HG03060 (cell line): ENCODE measurements at regions not wholly inside any gene's neighbourhood (a gene's known extent, or its start where the extent isn't known, plus 50 kb on each side); places are given as distances from the start of the nearest gene placed in this dataset.
"Not testable (repeated sequence)": the region's sequence is repeated elsewhere in the genome, so short reads cannot be mapped to it uniquely, and the experiment has no call there.

Source experiments
- ATAC-seq: cut with Tn5 transposase; IDR thresholded peaks from one replicate; pipeline ENCODE4 v1.9.1; 2021; ENCODE audit warnings: low read depth, moderate number of reproducible peaks; ENCODE audit not compliant: unreplicated experiment

DNA sequence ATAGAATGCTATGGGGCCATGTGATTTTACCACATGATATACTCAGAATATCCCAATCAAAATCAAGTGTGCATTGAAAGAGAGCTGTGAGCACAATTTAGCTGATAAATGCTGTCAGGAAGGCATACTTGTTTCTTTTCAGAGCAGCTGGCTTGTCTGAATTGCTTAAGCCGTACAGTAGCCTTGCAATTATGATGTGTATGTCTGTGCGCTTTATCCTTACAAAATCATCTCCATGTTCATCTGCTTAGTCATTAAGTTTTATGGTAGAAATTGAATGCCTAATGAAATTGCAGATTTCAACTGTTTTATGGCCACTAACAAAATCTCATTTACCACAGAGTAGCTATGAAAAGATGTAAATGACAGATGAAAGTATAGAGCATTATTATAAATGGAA, 346.0 kb upstream of the DLGAP1 start:
- no peak for ATAC-seq

DNA sequence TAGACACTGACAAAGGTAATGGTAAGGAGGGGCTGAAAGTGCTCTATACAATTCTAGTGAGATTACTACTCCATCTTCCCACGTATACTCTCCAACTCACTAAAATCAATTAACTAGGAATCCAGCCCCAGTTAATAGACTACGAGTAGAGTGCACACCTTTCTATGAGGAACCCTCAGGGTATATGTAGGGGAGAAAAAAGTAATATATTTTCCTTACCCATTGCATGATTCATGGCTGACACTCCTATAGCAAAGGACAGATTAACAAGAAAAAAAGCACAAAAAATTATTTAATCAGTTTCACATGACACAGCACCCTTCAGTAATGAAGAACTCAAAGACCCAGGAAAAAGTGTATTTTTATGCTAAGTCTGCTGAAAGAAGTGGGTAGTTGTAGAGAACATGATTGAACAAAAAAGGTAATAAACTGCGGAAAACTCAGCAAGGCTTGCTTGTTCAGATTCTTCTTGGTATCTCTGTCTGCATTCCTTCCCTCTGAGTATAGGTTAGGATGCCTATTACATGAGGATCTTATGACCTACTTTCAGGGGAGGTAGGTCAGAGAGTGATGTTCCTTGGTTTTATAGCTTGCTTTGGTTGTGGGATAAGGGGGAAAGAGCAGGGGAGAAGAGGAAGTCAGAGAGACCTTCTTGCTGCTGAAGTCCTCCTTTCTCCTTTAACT, 342.0 kb upstream of the DLGAP1 start:
- ATAC-seq: no peak

DNA sequence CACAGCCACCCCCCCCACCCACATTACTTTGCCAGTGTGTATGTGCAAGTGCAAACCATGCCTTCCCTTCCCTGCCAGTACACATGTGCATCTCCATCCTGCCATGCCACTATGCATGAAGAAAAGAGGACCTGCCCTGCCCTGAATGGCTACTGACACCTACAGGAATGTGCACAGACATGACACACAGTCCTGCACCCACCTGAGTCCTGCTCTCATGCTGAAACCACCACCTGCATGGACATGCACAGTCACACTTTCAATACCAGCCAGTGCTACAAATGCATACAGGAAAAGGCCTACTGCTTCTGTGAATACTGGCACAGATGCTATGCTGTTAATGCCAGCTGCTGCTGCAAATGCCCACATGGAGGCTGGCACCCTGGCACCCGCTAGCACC, 334.4 kb upstream of the DLGAP1 start:
- no peak for ATAC-seq

DNA sequence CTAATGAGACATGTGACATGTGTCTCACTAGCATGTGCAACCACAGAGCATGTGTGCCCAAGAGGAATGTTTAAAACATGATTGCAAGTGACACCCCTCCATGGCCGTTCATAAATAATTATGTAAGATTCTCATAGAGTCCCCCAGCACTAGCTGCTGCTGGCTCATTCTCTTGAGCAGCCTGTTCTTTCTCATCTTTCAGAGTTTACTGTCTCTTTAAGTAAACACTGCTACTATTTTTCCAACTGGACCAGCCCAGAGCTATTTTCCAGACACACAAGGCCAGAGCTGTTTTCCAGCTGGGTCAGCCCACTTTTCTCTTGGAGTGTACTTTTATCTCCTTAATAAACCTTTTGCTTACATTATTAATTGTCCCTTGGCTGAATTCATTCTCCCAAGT, 326.8 kb upstream of the DLGAP1 start:
- ATAC-seq: no peak

DNA sequence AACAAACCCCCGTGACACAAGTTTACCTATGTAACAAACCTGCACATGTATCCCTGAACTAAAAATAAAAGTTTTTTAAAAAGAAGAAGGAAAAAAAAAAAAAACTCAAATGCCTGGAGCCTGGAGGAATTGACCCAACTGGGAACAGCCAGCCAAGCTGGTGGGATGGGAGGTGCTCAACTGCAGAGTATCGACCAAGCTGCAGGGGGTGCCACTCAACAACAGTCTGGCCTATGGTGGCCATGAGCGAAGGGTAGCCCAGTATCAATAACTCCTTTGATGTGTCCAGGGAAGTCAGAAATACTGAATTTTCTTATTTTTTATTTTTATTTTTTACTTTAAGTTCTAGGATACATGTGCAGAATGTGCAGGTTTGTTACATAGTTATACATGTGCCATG, 310.3 kb upstream of the DLGAP1 start:
- ATAC-seq: no peak

DNA sequence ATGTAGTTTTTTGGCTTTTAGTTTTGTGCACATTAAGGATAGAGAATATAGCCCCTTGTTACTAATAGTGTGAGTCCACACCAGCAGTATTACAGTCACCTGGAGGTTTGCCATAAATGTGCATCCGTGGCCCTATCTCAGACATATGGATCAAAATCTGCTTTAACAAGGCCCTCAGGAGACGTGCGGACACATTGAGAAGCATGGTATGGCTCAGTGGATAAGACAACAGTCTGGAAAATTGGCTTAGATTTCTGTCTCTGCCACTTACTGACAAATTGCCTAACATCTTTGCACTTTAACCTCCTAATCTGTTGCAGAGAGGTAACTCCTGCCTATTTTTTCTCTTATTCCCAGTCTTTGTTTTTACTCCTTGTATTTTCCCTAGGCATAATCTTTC, 307.2 kb upstream of the DLGAP1 start:
- no peak for ATAC-seq

DNA sequence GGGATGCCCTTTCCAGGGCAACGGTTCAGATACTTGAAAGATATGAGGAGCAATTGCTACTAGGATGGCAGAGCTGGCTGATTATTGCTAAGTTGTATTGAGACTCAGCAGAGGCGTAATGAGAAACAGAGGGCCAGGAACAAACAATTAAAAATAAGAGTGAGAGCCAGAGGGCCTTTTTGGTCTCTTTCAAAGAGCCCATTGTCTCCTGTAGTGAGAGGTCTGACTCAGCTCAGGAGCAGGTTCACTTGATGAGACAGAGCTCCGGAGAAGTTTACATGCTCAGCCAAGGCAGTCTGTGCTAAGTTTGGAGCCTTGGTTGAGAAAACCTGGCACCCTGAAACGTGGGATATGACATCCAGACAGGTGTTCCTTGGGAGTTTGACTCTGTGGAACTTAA, 303.9 kb upstream of the DLGAP1 start:
- ATAC-seq: no peak

DNA sequence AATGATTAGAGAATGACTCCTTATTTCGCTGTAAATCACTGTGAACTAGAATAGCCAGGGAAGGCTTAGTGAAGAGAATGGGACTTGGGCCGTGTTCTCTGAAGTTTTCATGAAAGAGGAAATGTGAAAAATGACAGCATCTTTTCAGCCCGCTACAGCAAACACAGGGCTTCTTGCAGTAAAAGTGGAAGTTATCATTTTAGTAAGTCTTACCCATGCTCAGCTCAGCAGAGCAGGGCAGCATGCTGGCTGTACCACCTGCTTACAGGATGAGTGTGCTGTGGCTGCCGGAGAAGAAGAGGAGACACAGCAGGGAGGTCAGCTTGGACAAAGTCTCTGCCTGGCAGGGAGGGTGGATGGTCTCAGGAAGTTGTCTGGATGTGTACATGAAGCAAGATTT, 300.7 kb upstream of the DLGAP1 start:
- ATAC-seq: no peak

DNA sequence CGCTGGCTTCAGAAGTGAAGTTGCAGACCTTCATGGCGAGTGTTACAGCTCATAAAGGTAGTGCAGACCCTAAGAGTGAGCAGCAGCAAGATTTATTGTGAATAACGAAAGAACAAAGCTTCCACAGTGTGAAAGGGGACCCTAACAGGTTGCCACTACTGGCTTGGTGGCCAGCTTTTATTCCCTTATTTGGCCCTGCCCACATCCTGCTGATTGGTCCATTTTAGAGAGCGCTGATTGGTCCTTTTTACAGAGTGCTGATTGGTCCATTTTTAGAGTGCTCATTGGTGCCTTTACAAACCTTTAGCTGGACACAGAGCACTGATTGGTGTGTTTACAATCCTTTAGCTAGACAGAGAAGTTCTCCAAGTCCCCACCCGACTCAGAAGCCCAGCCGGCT, 298.0 kb upstream of the DLGAP1 start:
- ATAC-seq: not testable (repeated sequence)

DNA sequence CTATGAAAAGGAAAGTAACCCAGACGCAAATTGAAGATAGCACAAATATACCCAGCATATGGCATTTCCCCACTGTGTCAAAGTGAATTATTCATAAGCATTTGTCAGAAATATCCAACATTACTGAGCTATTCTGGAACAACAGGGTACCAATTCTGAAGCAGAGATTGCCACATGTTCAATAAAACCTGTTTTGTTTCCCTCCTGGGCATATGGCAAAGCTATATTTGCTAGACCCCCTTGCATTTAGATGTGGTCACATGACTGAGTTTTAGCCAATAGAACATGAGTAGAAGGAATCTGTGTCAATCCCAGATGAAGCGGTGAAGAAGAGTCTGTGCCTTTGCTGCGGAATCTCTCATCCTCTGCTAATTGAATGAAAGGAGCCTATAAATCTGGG, 296.4 kb upstream of the DLGAP1 start:
- ATAC-seq: no peak

DNA sequence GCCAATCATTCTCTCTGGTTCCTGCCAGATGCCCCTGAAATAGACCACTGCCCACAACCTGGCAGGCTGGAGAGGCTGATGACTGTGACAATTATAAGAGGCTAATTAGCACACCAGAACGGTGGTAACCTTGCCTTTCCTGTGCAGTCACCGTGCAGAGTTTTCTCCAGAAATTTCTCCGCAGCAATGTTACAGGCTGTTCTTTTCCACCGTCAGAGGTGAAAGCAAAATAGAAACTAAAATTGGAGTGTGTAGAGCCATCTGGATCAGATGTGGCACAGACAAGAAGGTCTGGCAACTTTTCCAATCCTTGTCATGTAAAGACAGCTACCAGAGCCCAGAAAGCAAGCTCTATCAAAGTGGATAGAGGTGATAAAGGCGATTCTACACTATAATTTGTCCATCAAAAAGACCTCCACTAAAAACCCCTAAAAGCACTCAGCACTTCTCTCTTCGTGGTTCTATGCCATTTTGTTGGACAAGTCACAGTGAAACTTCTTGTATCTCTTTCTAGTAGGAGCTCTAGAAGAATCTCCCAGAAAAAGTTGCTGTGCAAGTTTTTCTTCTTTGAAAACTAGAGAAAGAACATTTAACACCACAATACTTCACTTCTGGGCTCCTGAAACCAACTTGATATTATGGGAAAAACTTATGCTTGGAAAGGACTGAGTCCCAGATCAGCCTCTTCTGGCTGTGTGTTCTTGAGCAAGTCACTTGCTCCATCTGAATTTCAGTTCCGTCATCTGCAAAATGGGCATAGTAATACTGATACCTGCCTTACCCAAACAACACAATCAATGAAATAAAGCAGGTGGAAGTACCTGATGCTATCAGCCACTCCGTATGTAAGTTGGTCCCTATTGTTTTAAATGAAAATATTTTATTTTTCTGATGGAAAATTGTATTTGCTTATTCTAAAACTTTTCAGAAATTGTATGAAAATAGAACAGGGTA, 295.6 kb upstream of the DLGAP1 start:
- no peak for ATAC-seq

DNA sequence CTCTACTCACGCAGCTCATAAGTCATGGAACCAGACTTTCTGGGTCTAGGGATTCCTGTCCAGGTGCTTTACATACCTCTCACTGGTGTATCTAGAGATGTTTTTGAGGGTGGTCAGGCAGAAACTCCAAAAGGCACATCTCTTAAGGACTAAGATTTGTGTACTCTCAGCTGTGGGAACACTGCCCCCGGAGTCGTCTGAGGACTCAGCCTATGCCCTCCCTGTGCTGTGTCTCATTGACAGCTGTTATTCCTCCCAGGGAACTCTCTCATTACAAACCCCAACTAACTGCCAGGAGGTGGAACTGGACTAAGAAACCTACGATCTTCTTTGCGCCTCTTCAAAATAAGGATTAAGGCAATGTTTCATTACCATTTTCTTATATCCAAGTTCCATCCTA, 293.9 kb upstream of the DLGAP1 start:
- ATAC-seq: no peak

DNA sequence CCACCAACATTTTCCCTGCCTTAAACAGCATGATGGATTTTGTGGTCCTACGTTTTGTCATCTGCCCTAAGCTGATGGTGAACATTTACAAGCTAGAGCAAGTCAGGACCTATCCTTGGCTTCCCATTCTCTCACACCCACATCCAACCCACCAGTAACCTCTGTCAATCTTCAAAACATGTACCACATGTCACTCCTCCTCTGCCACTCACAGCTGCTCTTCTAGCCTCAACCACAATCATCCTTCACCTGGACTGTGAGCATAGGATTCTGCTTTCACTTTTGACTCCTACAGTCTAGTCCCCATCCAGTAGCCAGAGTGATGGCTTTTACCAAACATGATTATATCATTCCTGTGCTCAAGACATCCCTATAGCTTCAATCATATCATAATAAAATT, 279.8 kb upstream of the DLGAP1 start:
- no peak for ATAC-seq

DNA sequence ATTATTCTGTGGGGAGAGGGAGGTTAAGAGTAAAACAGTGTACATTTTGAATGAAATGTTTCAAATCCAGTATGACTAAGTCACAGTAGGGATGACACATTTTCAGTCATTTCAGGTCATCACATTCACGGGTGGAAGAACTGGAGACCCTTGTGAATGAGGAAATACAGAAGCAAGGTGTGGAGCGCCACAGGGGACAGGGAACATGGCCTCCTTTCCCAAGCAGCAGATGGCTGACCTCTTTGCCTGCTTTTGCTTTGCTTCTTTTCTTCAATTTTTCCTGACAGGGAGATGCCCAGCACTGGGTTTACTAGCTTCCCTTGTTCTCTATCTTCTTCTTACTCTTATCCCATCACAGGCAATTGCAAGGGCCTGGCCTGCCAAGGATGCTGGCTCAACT, 278.9 kb upstream of the DLGAP1 start:
- ATAC-seq: no peak

DNA sequence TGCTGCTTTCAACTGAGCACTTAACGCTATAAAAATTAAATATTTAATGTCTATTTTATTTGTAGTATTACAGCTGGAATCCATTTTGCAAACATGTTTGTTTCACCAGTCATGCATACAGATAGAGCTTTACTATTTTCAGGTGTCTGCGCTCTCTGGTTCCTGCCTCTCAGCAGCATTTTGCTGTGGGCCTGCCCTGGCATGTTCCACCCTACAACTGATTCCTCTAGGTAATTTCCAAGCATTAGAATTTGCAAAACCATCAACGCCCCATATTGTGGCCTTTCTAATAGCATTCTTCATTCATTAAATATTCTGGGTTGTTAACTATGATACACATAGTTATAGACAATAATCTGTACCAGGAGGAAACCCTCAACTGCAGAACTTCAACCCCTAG, 266.4 kb upstream of the DLGAP1 start:
- ATAC-seq: no peak

DNA sequence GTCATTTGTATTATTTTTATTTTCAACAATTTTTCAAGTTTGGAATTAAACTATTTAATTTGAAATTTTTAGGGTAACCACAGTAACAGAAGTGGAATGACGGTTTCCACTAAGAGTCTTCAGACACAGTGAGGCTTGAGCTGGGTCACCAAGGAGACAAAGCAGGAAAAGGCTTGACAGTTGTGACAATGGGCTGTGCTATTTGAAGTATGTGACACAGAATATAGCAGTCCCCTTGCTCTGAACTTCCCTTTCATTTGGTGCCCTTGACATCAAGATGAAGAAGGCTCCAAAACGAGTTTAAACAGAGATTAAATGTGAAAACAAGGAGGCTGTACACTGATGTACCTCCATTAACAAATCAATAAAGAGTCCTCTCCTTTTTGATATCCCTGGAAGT, 265.4 kb upstream of the DLGAP1 start:
- ATAC-seq: no peak

DNA sequence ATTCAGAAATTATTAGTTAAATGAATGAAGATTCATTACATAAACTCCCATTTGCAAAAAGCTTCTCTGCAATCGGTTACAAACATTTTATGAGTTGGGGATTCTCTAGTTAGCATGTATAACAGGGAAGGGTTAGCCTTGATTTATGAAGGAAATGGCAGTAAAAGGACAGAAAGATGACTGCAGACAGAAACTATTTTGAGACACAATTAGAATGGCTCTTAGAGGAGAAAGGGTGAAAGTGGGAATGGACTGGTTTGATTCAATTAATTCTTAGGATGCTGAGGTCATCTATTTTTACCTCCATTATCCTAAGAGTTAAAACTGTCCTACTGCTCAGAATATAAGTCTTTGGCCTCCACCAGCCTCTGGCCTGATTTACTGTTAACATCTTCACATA, 250.8 kb upstream of the DLGAP1 start:
- no peak for ATAC-seq

DNA sequence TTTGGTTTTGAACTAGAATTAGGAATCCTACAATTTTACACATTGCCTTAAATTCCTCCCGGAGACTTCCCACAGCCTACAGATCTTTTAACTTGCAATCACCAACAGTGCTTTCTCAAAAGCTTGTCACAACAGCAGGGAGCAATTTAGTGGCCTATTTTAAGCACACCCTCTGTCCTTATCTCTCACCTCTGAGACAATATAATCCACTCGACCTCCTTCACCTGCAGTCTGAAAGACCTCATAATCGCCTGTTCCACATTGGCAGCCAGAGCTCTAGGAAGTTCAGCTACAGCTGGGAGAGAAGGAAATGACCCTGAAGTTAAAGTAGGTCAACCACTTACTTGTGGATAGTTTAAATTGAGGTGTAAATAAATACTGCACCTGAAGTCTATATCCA, 249.7 kb upstream of the DLGAP1 start:
- no peak for ATAC-seq

DNA sequence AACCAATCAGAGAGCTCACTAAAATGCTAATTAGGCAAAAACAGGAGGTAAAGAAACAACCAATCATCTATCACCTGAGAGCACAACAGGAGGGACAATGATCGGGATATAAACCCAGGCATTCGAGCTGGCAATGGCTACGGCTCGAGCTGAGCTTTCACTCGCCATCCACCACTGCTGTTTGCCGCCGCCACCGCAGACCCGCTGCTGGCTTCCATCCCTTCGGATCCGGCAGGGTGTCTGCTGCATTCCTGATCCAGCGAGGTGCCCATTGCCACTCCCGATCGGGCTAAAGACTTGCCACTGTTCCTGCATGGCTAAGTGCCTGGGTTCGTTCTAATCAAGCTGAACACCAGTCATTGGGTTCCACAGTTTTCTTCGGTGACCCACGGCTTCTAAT, 236.7 kb upstream of the DLGAP1 start:
- no peak for ATAC-seq

DNA sequence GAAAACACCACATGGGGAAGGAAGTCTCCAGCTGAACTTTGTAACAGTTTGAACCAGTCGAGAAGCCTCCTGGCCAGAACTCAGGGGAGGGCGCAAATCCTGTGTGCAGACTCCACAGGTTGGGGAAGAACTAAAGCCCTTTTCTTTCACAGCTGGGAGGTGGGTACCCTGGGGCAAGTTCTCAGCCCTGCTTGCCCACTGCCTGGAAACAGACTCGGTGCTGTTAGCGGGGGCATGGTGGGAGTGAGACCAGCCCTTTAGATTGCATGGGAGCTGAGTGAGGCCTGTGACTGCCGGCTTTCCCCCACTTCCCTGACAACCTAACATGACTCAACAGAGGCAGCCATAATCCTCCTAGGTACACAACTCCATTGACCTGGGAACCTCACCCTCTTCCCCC, 223.6 kb upstream of the DLGAP1 start:
- ATAC-seq: not testable (repeated sequence)

DNA sequence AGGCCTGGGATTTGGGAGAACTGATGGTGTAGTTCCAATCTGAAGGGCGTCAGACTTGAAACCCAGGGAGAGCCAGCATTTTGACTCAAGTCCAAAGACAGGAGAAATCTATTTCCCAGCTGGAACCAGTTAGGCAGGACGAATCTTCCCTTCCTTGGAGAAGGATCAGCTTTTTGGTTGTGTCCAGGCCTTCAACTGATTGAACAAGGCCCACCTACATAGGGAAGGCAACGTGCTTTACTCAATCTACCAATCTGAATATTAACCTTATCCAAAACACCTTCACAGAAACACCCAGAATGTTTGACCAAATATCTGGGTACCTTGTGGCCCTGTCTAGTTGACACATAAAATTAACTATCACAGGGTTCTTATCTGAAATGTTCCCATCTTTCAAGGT, 221.9 kb upstream of the DLGAP1 start:
- ATAC-seq: no peak

DNA sequence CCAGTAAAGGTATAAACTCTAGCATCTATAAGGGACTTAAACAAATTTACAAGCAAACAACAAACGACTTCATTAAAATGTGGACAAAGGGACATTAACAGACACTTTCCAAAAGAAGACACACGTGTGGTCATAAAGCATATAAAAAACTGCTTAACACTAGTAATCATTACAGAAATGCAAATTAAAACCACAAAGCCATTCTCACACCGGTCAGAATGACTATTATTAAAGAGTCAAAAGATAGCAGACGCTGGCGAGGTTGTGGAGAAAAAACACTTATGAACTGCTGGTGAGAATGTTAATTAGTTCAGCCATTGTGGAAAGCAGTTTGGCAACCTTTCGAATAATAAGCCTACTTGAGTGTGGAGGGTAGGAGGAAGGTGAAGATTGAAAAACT, 217.1 kb upstream of the DLGAP1 start:
- ATAC-seq: no peak
